ENCODE measurements at regions not wholly inside any gene's neighbourhood (a gene's known extent, or its start where the extent isn't known, plus 50 kb on each side); places are given as distances from the start of the nearest gene placed in this dataset.

DNA sequence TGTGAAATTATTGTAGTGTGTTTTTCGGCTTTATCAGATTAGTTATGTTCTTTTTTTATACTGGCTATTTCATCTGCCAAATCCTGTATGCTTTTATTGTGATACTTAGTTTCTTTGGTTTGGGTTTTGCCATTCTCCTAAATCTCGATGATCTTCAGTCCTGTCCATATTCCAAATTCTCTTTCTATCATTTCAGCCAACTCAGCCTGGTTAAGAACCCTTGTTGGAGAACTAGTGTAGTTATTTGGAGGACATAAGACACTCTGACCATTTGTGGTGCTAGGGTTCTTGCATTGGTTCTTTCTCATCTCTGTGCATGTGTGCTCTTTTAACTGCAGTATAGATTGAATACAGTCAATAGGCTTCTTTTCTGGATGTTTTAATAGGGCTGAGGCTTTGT is 187.0 kb upstream of the CCNH start:
- Histone ChIP-seq H3K79me2 (replicated peaks; ENCODE audit: insufficient read depth, low read length) (no peaks in the 10 kb centered on the region), H3K4me2 (ENCODE audit: low read length) (no peak overlapping the region), H3K9me3 (ENCODE audit: low read length) (no peaks in the 10 kb centered on the region), H3K27ac (ENCODE audit: low read length) (no peak overlapping the region), H3K9ac (ENCODE audit: low read length) (no peak overlapping the region), H3K36me3 (ENCODE audit: insufficient read depth, low read length) (no peaks in the 10 kb centered on the region), H3K9me2 (ENCODE audit: insufficient read depth, low read length) (no peaks in the 10 kb centered on the region), H3K4me3 (ENCODE audit: low read length) (no peak overlapping the region), H3F3A (ENCODE audit: insufficient read depth, low read length, poor library complexity, severe bottlenecking) (no peaks in the 10 kb centered on the region), H4K20me1 (ENCODE audit: insufficient read depth) (no peaks in the 10 kb centered on the region), H3K27me3 (ENCODE audit: insufficient read depth, low read depth, low read length) (no peaks in the 10 kb centered on the region), H2AFZ (ENCODE audit: low read depth, low read length) (no peak overlapping the region)
- no peak for TF ChIP-seq RAD21 (conservative IDR thresholded peaks at IDR 0.05)
- no peak for TF ChIP-seq SMC3 (conservative IDR thresholded peaks at IDR 0.05; ENCODE audit: poor library complexity)
- TF ChIP-seq MXI1 (conservative IDR thresholded peaks at IDR 0.05; ENCODE audit: poor library complexity, severe bottlenecking) = no peak
- TF ChIP-seq EZH2 (IDR thresholded peaks at IDR 0.05; ENCODE audit: borderline replicate concordance, insufficient read depth, low read length, poor library complexity, severe bottlenecking) = no peak
- no peak for TF ChIP-seq TAF1 (IDR thresholded peaks at IDR 0.05; ENCODE audit: low read depth)
- TF ChIP-seq, protein P1, sequence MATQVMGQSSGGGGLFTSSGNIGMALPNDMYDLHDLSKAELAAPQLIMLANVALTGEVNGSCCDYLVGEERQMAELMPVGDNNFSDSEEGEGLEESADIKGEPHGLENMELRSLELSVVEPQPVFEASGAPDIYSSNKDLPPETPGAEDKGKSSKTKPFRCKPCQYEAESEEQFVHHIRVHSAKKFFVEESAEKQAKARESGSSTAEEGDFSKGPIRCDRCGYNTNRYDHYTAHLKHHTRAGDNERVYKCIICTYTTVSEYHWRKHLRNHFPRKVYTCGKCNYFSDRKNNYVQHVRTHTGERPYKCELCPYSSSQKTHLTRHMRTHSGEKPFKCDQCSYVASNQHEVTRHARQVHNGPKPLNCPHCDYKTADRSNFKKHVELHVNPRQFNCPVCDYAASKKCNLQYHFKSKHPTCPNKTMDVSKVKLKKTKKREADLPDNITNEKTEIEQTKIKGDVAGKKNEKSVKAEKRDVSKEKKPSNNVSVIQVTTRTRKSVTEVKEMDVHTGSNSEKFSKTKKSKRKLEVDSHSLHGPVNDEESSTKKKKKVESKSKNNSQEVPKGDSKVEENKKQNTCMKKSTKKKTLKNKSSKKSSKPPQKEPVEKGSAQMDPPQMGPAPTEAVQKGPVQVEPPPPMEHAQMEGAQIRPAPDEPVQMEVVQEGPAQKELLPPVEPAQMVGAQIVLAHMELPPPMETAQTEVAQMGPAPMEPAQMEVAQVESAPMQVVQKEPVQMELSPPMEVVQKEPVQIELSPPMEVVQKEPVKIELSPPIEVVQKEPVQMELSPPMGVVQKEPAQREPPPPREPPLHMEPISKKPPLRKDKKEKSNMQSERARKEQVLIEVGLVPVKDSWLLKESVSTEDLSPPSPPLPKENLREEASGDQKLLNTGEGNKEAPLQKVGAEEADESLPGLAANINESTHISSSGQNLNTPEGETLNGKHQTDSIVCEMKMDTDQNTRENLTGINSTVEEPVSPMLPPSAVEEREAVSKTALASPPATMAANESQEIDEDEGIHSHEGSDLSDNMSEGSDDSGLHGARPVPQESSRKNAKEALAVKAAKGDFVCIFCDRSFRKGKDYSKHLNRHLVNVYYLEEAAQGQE (IDR thresholded peaks at IDR 0.05; ENCODE audit: borderline replicate concordance) = no peak

DNA sequence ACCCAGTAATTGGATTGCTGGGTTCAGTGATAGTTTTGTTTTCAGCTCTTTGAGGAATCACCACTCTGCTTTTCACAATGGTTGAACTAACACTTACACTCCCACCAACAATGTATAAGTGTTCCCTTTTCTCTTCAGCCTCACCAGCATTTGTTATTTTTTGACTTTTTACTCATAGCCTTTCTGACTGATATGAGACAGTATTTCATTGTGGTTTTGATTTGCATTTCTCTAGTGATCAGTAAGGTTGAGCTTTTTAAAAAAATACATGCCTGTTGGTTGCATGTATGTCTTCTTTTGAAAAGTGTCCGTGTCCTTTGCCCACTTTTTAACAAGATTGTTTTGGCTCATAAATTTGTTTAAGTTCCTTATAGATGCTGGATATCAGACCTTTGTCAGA is 185.7 kb upstream of the CCNH start:
- no peak overlapping the region for H3K4me2 ChIP-seq (ENCODE audit: low read length)
- no peaks in the 10 kb centered on the region for H3K27me3 ChIP-seq (ENCODE audit: insufficient read depth, low read depth, low read length)
- H3K36me3 ChIP-seq (ENCODE audit: insufficient read depth, low read length) = no peaks in the 10 kb centered on the region
- TF ChIP-seq EP300 (conservative IDR thresholded peaks at IDR 0.05; ENCODE audit: poor library complexity, severe bottlenecking) (no peak), SMC3 (conservative IDR thresholded peaks at IDR 0.05; ENCODE audit: poor library complexity) (no peak), TAF1 (IDR thresholded peaks at IDR 0.05; ENCODE audit: low read depth) (no peak), EZH2 (IDR thresholded peaks at IDR 0.05; ENCODE audit: borderline replicate concordance, insufficient read depth, low read length, poor library complexity, severe bottlenecking) (no peak)
- TF ChIP-seq, protein P1 (IDR thresholded peaks at IDR 0.05; ENCODE audit: borderline replicate concordance) = no peak
- no peaks in the 10 kb centered on the region for H3F3A ChIP-seq (ENCODE audit: insufficient read depth, low read length, poor library complexity, severe bottlenecking)
- H3K9ac ChIP-seq (ENCODE audit: low read length) = no peak overlapping the region
- no peak overlapping the region for H2AFZ ChIP-seq (ENCODE audit: low read depth, low read length)
- no peaks in the 10 kb centered on the region for H3K9me2 ChIP-seq (ENCODE audit: insufficient read depth, low read length)
- no peaks in the 10 kb centered on the region for H4K20me1 ChIP-seq (ENCODE audit: insufficient read depth)
- no peaks in the 10 kb centered on the region for H3K9me3 ChIP-seq (ENCODE audit: low read length)
- H3K27ac ChIP-seq (ENCODE audit: low read length) = no peak overlapping the region
- no peaks in the 10 kb centered on the region for H3K79me2 ChIP-seq (replicated peaks; ENCODE audit: insufficient read depth, low read length)
- H3K4me3 ChIP-seq (ENCODE audit: low read length) = no peak overlapping the region

Measured in neural cell (in vitro differentiated cells).